ENCODE measurements at regions not wholly inside any gene's neighbourhood (a gene's known extent, or its start where the extent isn't known, plus 50 kb on each side); places are given as distances from the start of the nearest gene placed in this dataset.

GRCh38 chr18:34977838-34978532 lies 63.2 kb upstream of the MAPRE2 start:
- peak; percentile 76 for DNase-seq
- in situ Hi-C loops (cut with MboI; ENCODE audit: low pct_ligation_motif_present in 1 of 4, low pct_unique_long_range_greater_than_20kb in 1 of 4, low sequenced_read_pairs in 3 of 4), result no loop called here
- H3K4me3 ChIP-seq, result peak overlapping the region; percentile 71 to 92 (median 84)
- TF ChIP-seq EP300 (IDR thresholded peaks at IDR 0.05; ENCODE audit: low read depth) (no peak), POLR2A (IDR thresholded peaks at IDR 0.05) (no peak), CTCF (IDR thresholded peaks at IDR 0.05) (no peak), POLR2AphosphoS5 (IDR thresholded peaks at IDR 0.05) (no peak)
- H3K27ac ChIP-seq, result peak overlapping the region; percentile 82 to 92 (median 87)
- no peaks in the 10 kb centered on the region for H3K9me3 ChIP-seq
- H3K4me1 ChIP-seq, result peaks cover 0 to 23% (median 7%) of the 10 kb centered on the region in 4 donors
- no peaks in the 10 kb centered on the region for H3K36me3 ChIP-seq
- 0% methylated on average over 5 to 35 of the region's 35 CpGs for WGBS, 2 donors (ENCODE audit: low coverage in 1 of 2)
- no peaks in the 10 kb centered on the region for H3K27me3 ChIP-seq
- intact Hi-C loops (cut with DNase I; ENCODE audit: low total_unique reads), result no loop called here

GRCh38 chr18:34978533-34978893 lies 62.7 kb upstream of the MAPRE2 start:
- Histone ChIP-seq H3K27ac (peak overlapping the region; percentile 82 to 92 (median 87)), H3K4me3 (peak overlapping the region; percentile 71 to 92 (median 84)), H3K27me3 (no peaks in the 10 kb centered on the region), H3K36me3 (no peaks in the 10 kb centered on the region), H3K9me3 (no peaks in the 10 kb centered on the region), H3K4me1 (peaks cover 0 to 23% (median 7%) of the 10 kb centered on the region in 4 donors)
- intact Hi-C loops (cut with DNase I; ENCODE audit: low total_unique reads), result no loop called here
- no peak for DNase-seq
- in situ Hi-C loops (cut with MboI; ENCODE audit: low pct_ligation_motif_present in 1 of 4, low pct_unique_long_range_greater_than_20kb in 1 of 4, low sequenced_read_pairs in 3 of 4), result no loop called here
- 0 to 1% methylated on average over 4 to 5 of the region's 5 CpGs for WGBS, 2 donors (ENCODE audit: low coverage in 1 of 2)
- no peak for TF ChIP-seq POLR2AphosphoS5 (IDR thresholded peaks at IDR 0.05)
- TF ChIP-seq CTCF (IDR thresholded peaks at IDR 0.05), result no peak

GRCh38 chr18:34978953-34979608 lies 62.1 kb upstream of the MAPRE2 start:
- in situ Hi-C loops (cut with MboI; ENCODE audit: low pct_ligation_motif_present in 1 of 4, low pct_unique_long_range_greater_than_20kb in 1 of 4, low sequenced_read_pairs in 3 of 4), result no loop called here
- intact Hi-C loops (cut with DNase I; ENCODE audit: low total_unique reads), result no loop called here

More at GRCh38 chr18:34978953-34979608, 62.1 kb upstream of the MAPRE2 start:
- H3K36me3 ChIP-seq, result no peaks in the 10 kb centered on the region
- 0 to 1% methylated on average over 2 to 9 of the region's 9 CpGs for WGBS, 2 donors (ENCODE audit: low coverage in 1 of 2)
- H3K4me1 ChIP-seq, result peaks cover 0 to 23% (median 7%) of the 10 kb centered on the region in 4 donors
- peak; percentile 74 for DNase-seq
- peak overlapping the region; percentile 82 to 92 (median 87) for H3K27ac ChIP-seq
- H3K4me3 ChIP-seq, result peak overlapping the region; percentile 71 to 92 (median 84)
- no peaks in the 10 kb centered on the region for H3K9me3 ChIP-seq
- H3K27me3 ChIP-seq, result no peaks in the 10 kb centered on the region
- TF ChIP-seq POLR2A (IDR thresholded peaks at IDR 0.05) (peak; percentile 12), EP300 (IDR thresholded peaks at IDR 0.05; ENCODE audit: low read depth) (no peak), CTCF (IDR thresholded peaks at IDR 0.05) (no peak), POLR2AphosphoS5 (IDR thresholded peaks at IDR 0.05) (peak; percentile 69 to 78 (median 75))

Data from transverse colon (tissue), 4 donors.